Stimulated activated naive CD8-positive, alpha-beta T cell treated with anti-CD3 and anti-CD28 coated beads, Interleukin-15, Interleukin-2, amounts not matched to agents 100 U/mL and 50 U/mL, for 24 hours (primary cell): ENCODE measurements at regions not wholly inside any gene's neighbourhood (a gene's known extent, or its start where the extent isn't known, plus 50 kb on each side); places are given as distances from the start of the nearest gene placed in this dataset.

ENCODE experiments used
- ATAC-seq: fragments of 150-1000 bp; cut with Tn5 transposase; one replicate; pipeline ENCODE4 v1.10.0; 2021
- DNase-seq: peaks from one replicate; pipeline ENCODE4 v3.0.0; 2021

DNA sequence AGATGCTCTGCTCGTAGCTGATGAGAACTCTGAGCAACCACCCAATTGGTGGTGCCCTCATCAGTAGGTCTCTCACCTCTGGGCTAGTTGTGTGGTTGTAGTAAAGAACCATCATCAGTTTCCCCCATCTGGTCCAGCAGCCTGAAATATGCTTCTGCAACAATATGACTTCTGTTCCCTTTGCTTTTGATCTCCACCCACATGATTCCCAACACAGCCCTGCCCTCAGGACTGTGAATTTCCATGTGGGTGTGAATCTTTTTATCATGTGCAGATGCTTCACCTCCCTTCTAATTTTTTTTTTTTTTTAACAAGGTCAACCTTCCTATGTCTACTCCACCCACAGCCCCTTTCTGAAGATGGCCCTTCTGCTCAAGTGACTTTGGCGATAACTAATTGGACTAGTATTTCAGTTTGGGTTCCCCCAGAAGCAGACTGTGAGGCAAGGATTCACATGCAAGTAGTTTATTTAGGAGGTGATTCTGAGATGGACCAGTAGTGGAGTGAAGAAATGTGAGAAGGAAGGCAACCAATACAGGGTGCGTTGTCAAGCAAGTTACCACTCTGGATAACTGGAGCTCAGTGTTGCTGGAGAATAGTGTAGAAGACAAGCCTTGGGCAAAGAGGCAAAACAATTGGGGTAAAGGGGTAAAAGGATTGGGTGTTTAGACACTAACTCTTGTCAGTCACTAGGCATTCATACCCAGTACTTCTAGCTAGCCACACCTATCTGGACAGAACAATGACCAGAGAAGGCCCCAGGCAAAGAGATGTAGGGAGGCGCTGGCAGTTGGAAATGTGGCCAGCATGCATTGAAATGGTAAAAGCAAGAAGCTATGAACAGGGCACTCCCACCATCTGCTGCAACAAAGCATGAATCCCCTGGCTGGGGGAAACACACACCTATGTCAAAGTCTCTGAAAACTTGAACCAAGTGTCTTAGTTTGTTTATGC, 466.2 kb downstream of the BCOR start:
- no peak for ATAC-seq
- no peak for DNase-seq

DNA sequence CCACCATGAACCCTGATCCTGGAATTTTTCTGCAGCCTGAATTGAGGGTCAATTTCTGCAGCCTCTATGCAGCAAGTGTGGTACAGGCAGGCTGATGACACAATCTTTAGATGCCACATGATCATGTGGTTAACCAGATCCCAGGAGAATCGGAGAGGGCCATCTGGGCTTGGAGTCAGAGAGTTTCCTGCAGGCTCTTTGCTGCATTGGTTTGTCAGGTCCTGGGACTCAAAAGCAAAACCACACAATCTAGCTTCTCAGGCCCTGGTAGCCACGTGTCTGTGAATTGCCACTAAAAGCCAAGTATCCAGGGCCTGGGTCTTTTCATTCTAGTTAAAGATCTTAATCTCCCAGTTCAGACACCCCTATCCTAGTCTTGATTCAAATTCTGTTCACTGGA, 464.5 kb downstream of the BCOR start:
- ATAC-seq (no peak), DNase-seq (no peak)

DNA sequence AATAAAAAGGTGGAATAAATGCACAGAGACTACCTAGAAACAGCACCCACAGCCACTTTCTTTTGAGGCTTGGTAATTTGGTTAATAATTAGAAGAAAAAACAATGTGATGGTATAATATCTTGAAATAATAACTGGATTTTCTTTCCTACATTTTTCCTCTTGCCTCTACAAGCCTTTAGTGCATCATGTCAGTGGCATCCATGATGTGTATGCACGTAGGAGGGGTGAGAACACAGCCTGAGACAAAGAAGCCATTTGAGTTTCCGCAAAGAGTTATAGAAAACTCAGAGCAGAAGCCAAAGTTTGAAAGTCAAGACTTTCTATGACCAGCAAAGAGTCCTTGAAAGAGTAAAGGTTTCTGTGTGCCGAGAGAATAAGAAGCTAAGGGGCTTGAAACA, 461.3 kb downstream of the BCOR start:
- DNase-seq: no peak
- ATAC-seq: no peak

DNA sequence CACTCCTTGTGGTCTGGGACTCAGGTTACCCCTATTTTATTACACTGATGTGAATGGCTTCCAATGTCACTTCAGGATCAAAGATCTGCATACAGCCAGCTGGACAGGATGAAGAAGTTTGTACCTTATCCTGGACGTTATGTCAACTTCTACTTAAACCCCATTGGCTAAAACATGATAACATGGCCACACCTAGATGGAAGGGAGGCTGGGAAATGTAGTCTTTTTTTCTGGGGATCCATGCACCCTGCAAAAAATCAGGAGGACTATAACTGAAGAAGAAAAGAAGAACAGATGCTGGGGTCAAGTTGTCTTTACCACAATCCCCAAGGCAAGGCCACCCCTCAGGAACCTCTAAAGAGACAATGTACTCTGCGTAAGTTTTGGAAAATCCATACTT, 459.2 kb downstream of the BCOR start:
- ATAC-seq (no peak), DNase-seq (no peak)

DNA sequence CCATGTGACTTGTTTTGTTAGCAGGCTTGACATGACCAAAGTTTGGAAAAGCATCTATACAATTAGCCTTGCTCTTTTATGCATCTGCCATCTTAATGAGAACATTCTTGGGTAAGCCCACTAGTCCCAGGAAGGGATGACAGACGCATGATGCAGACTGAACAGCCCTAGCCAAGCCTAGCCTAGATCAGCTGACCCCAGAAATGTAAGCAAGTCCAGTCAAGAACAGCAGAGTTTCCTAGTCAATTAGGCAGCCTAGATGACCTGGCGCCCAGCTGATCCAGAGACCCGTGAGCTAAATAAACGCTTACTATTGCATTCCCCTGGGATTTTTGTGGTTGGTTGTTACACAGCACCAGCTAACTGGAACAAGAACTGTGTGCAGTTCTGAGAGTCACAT, 457.9 kb downstream of the BCOR start:
- DNase-seq (no peak), ATAC-seq (no peak)

DNA sequence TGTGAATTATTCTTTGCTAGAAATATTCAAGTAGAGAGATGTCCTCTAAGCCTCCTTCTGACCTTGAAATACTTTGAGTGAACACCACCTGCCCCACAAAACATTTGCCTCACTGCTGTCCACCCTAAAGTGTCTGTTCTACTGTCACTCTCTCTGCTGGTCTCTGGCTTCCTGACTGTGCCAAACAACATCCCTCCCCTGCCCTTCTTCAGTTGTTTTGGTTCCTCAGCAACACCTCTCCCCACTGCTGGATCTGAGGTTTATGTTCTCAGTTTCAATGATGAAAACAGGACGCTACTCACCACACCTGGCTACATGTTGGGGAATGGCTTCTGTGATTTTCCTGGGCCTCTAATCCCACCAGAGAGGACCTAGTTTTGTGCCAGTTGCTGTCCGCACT, 456.9 kb downstream of the BCOR start:
- ATAC-seq: no peak
- DNase-seq: no peak

DNA sequence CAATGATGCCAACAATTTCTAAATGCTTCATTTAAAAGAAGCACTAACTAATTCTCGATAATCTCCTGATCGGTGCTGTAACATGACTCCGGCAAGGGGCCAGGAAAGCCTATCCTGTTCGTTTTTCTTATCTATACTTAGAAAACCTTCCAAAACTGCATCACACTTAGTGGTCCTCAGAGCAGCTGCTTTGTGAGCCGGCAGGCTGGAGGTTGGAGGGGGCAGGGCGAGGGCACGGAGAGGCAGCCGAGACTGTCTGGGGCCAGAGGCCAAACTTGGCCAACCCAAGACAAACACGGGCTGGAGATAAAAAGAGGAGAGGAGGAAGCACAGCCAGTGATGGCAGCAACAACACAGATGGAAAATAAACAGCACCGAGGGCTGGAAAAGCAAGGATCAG, 455.7 kb downstream of the BCOR start:
- DNase-seq (no peak), ATAC-seq (no peak)

DNA sequence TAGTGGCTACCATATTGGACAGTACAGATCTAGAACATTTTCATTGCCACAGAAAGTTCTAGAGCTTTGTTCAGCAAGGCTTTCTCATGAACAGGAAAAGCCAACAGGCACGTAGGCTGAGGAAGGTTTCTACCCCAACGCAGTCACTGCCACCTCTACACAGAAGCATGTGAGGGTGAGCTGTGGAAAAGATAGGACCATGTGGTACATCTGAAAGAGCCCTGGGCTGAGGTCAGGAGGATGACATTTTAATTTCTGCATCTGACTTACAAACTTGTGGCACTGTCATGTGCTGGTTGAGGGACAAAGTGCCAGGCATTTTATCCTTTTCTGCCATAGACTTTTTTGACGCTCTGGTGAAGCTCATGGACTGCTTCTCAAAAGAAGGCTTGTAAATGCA, 454.2 kb downstream of the BCOR start:
- DNase-seq (no peak), ATAC-seq (peak; percentile 66)

DNA sequence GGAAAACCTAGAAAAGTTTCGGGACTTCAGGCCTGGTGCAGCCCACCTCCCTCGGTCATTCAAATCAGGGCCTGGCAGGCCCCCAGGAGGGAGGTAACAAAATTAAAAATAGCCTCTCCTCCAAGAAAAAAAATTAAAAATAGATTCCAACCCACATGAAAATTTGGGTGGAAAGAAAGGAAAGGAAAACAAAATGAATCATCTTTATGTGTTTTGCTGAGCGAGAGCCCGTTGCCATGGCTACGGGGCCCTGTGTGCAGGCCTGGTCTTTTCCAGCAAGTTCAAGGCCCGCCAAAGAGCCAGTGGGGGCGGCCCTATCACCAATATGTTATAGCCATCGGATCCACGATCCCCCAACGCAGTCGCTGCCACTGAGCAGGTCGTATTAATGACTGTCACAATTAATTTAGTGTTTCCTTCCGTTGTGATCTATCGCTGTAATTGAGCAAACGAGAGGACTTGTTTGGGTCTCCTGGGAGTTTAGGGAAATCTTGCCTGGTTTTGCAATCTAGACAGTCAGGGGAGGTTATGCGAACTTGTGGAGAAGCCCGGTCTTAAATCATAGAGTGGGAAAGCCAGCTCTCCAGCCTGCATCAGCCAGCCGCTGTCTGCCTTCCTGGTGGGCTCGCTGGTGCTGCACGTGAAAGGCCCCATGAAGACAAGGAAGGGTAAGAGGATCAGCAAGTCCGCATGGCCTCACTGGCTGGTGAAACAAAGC, 452.4 kb downstream of the BCOR start:
- ATAC-seq (no peak), DNase-seq (peak; percentile 27)

DNA sequence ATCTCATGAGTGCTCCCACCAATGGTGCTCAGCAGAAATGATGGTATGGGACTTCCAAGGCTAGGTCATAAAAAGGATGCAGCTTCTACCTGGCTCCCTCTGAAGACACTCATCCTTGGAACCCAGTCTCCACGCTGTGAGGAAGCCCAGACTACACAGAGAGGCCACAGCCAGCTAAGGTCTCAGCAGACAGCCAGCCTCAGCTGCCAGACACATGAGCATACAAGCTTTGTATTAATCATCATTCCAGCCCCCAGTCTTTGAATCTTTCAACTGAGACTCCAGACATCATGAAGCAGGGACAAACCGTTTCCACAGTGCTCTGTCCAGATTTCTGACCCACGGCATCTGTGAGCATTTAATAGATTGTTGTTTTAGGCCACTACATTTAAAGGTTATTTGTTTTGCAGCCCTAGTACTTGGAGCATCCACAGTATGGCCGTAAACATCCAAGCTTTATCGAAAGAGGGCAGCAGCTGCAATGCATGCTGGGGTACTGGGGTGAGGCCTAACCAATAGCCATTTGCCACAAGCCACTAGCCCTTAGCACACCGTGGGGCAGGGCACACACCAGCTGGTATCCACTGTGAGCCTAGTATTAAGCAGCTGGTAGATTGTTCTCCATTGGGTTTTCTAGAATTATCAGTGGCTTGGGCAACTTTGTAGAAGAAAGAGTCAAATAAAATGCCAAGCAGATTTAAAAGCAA, 449.1 kb downstream of the BCOR start:
- no peak for ATAC-seq
- no peak for DNase-seq

DNA sequence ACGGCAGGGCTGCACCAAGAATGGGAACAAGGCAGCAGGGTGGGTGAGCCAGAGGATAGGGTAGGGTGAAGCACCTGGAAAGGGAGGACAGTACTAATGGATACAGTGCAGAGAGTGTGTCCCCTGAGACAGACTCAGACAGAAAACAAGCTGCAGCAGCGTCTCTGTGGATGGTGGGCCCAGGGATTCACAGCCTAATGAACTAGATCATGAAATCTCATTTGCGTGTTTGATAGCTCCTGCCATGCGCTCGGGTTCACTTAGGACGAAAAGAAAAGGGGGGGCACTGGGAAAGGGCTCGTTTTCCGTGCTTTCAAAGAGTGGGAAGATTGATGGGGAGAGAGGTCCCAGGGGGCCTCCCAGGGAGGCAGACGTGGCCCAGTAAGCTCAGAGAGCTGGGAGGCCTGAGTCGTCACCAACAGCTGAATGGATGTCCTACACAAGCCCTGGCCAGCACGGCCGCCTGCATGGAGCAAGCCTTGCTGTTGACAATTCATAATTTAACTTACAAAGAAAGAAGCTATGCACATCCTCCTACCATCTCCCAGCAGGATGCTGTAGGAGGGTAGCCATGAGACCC, 446.9 kb downstream of the BCOR start:
- DNase-seq: no peak
- no peak for ATAC-seq

DNA sequence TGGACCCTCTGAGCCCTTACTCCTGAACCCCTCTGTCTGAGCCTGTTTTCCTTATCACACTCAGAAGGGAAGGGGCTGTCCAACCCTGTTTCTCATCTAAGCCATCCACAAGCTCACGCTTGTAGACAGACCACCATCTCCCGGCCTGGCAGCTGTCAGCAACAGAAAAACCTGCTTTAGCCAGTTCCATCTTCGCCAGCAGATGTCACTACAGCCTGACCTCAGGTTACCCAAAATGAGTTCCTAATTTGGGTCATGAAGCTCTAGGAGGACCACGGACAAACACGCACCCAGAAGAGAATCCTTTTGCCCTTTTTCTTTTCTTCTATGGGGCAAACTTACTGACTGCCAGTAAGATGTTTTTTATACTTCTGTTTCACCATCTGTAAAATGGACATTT, 445.4 kb downstream of the BCOR start:
- ATAC-seq: no peak
- DNase-seq: peak; percentile 27

DNA sequence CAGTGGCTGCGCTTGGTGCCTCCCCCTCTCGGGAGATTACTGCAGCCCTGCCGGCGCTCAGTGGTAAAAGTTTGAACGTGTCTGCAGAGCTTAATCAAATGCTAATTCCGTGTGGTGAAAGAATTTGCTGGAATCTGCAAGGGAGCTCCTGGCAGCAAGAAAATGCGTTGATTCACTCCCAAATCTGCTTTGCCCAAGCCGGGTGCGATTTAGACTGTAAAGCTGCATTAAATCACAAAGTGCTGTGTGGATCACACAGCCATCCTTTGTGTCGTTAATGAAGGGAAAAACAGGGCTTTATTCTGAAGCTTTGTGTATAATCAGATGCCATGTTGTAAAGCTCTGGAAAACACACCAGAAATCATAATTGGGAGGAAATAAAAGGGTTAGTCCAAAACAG, 444.1 kb downstream of the BCOR start:
- ATAC-seq: no peak

DNA sequence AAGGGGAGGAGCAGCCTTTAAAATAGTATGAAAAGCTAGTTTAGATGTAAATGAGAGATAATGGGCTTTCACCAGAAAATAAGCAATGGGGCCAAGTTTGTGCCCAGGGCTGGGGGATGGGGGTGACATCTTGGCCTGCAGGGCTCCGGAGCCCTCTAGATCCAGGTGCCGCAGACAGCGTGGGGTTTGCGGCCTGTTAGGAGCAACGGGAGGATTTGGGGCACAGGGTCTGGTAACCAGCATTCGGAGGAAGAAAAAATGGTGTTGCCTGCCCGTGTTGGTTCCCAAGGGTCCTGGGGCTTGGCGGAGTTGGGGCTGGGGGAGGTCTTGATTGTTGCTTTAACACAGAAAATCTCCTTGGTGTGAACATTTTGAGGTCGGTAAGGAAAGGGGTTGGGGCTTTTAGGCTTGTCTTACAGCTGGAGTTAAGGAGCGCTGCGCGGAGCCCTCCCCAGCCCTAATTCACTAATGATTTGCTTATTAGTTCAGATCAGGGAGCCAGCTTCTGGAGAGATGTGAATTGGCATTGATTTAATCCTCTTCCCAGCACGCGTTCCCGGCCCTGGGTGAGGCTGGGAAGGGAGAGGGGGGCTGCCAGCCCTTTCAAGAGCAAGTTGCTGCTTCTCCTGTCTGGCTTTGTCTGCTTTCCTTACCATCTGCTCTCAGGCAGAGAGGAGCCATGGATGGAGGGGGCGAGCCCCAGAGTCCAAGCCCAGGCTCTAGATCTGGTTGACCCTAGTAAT, 443.4 kb downstream of the BCOR start:
- no peak for DNase-seq
- no peak for ATAC-seq

More for the DNA sequence above, 444.1 kb downstream of the BCOR start:
- DNase-seq: no peak

DNA sequence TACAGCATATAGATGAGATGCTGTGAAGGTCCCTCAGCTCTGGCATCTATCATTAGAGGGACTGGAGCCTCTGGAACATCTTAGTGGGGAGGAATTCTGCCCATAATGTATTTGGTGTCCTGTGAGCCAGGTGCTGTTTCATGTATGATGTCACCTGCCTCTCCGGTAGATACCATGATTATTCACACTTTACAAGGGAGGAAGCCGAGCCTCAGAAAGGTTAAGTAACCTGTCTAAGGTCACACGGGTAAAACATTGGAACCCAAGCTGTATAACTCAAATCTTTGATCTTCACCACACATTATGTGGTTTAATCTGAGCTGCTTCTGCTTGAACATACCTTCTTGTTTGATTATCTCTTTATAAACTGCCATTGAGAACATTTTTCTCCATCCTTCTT, 442.8 kb downstream of the BCOR start:
- no peak for ATAC-seq
- DNase-seq: no peak

DNA sequence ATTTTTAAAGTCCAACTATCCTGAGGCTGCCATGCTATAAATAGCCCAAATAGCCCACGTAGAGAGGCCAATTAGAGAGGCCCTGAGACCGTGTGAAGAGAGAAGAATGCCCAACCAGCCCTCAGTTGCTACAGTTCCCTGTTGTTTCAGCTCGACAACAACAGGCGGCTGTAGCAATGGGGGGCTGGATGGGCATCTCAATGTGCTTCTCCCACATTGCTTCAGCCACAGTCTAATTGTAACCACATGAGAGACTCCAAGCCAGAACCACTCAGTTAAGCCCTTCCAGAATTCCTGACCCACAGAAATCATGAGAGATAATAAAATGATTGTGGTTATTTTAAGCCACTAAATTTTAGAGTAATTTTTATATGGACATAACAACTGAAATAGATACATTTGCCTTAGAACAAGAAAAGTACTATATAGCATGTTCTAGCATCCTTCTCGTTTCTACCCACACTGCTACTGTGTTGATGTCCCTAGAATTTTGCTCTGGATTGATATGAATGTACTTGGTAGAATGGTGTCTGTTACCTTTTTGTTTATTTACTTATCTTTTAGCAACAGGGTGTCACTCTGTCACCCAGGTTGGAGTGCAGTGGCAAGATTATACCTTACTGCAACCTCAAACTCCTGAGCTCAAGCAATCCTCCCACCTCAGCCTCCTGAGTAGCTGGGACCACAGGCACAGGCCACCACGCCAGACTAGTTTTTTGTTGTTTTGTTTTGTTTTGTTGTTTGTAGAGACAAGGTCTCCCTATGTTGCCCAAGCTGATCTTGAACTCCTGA, 436.4 kb downstream of the BCOR start:
- ATAC-seq: no peak

DNA sequence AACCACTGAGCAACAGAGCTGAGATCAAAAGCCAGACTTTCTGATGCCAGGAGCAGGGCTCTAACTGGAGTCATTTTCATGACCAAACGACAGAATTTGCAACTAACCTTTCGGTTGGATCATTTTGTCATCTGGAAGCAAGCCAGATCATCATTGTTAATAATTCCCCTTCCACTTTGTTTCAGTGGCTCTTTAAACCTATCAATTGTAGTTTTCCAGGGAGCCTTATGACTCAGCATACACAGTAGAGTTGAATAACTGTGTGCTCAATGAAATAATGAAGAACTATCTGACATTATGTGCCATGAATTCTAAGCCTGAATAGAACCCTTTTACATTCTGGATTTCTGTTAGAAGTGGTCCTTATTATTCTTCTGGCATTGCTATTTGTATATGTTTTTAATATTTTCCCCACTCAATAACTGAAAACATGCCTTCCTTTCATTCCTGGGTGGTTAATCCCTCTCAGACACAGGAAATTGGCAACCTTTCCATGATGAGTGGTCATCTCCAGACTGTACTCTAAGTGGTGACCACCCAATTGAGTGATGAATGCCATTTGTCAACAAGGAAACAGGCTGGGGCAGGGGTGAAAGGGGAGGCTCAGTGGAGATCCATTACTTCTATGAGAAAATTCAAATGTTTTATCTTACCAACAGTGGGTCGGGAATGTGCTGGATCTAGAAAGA, 431.8 kb downstream of the BCOR start:
- DNase-seq (no peak), ATAC-seq (no peak)

More for the DNA sequence above, 436.4 kb downstream of the BCOR start:
- no peak for DNase-seq

DNA sequence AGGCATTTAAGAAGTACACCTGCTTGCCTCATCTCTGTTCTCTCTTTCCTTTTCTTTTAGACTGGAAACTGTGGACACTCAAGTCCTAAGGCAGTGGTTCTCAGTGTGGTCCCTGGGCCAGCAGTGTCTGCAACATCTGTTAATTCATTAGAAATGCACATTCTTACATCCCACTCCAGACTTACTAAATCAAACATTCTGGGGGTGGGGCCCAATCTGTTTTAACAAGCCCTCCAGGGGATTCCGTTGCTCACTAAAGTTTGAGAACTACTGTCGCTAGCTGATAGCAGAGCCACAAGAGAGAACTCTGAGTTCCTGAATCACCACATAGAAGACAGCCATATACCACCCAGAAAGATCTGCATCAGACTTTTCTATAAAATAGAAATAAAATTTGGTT, 430.6 kb downstream of the BCOR start:
- DNase-seq: no peak

DNA sequence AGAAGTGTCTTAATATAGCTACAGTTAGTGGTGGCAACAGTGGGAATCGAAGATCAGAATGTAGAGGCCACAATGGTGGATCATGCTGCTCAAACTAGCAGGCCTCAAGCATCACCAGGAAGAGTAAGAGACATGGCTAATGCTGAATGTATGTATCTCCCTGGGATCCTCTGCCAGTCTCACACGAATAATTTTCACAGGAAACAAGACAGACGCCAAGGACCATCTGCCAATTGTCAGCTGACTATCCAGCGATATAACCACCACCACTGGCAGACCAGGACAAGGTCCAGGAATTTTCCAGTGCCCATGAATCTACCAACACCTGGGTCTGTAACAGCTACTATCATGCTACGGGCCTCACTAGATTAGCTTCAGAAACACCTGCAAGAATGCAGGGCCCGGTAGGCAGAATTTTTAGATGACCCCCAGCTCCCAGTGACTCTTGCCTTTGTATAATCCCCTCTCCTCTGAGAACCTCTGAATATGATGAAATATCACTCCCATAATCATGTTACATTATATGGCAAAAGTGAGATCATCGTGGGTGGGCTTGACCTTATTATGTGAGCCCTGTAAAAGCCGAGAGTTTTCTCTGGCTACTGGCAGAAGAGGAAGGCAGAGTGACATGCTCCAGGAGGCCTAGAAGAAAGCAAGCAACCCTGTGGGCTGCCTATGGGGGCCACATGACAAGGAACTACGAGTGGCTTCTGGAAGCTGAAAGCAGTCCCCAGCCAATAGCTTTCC, 429.8 kb downstream of the BCOR start:
- DNase-seq (no peak), ATAC-seq (peak; percentile 23)

More for the DNA sequence above, 430.6 kb downstream of the BCOR start:
- ATAC-seq: no peak

DNA sequence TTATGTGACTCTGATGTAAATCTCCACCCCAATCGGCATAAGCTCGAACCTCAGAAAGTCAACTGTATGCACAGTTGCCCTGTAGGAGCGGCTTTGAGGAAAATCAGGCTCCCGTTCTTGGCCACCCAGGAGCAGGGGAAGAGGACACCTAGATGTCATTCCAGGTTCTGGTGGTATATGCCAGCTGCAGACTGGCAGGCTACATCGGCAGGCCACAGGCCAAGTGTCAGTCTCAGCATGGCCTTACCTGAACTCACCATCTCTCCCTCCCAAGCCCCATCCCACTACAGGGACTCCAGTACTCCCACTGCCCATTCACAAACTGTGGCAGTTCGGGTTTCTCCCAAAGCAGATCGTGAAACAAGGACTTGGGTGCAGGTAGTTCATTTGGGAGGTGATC, 428.1 kb downstream of the BCOR start:
- no peak for DNase-seq
- ATAC-seq: no peak
